HepG2 (cell line): ENCODE measurements at regions not wholly inside any gene's neighbourhood (a gene's known extent, or its start where the extent isn't known, plus 50 kb on each side); places are given as distances from the start of the nearest gene placed in this dataset.

Source experiments
- ATRX ChIP-seq: sonication (generic); formaldehyde crosslinking; IDR thresholded peaks from 2 replicates; pipeline ENCODE4 v1.4.0; 2020; ENCODE audit warnings: missing genetic modification reagents, borderline replicate concordance
- CBX2 ChIP-seq, 2 experiments: fragments of 200-600 bp in 1 of 2; sonication (generic); formaldehyde crosslinking in 1 of 2; IDR thresholded peaks; 2 replicates each; pipeline versions ENCODE4 v1.7.0 to v1.8.1; 2018 to 2022; ENCODE audit warnings: low read depth in 2 of 2, low read length in 1 of 2, mild to moderate bottlenecking in 1 of 2, missing genetic modification reagents in 1 of 2
- CEBPZ ChIP-seq: IDR thresholded peaks from 2 replicates; pipeline ENCODE4 v1.6.1; 2012; ENCODE audit warnings: low read length, improper control_type of control experiment
- GATAD2A ChIP-seq: IDR thresholded peaks from 2 replicates; pipeline ENCODE4 v1.6.1; 2016
- HMGXB3 ChIP-seq: sonication (generic); formaldehyde crosslinking; IDR thresholded peaks from 2 replicates; pipeline ENCODE4 v1.4.0; 2020; ENCODE audit warnings: missing genetic modification reagents, borderline replicate concordance
- HOXD1 ChIP-seq: sonication (generic); formaldehyde crosslinking; IDR thresholded peaks from 2 replicates; pipeline ENCODE4 v1.5.0; 2020; ENCODE audit warnings: missing genetic modification reagents
- NBN ChIP-seq: fragments of 450-650 bp; conservative IDR thresholded peaks from 2 replicates; pipeline ENCODE4 v1.6.1; 2017
- SOX5 ChIP-seq: IDR thresholded peaks from 2 replicates; pipeline ENCODE4 v1.6.1; 2016; ENCODE audit warnings: borderline replicate concordance
- ZFP90 ChIP-seq: sonication (generic); formaldehyde crosslinking; IDR thresholded peaks from 2 replicates; pipeline ENCODE4 v1.8.0; 2022; ENCODE audit warnings: missing genetic modification reagents, mild to moderate bottlenecking, inconsistent platforms, borderline replicate concordance
- ZNF263 ChIP-seq: sonication (generic); formaldehyde crosslinking; IDR thresholded peaks from 2 replicates; pipeline ENCODE4 v1.4.0; 2020; ENCODE audit warnings: missing genetic modification reagents
- ZNF276 ChIP-seq: sonication (generic); formaldehyde crosslinking; IDR thresholded peaks from 2 replicates; pipeline ENCODE4 v1.4.0; 2020; ENCODE audit warnings: mild to moderate bottlenecking, low read depth, missing genetic modification reagents
- ZNF441 ChIP-seq: sonication (generic); formaldehyde crosslinking; IDR thresholded peaks from 2 replicates; pipeline ENCODE4 v1.7.0; 2021; ENCODE audit warnings: missing genetic modification reagents, borderline replicate concordance
- ZNF879 ChIP-seq: sonication (generic); formaldehyde crosslinking; IDR thresholded peaks from 2 replicates; pipeline ENCODE4 v1.8.1; 2023; ENCODE audit warnings: missing genetic modification reagents
- TF ChIP-seq, protein P1 (sequence below): IDR thresholded peaks from 2 replicates; pipeline ENCODE4 v1.6.1; 2016; ENCODE audit warnings: low read depth, missing genetic modification reagents, missing compliant biosample characterization

GRCh38 chr14:30375296-30375892 lies 183.6 kb upstream of the G2E3 start (continued):
- TF ChIP-seq, protein P1, sequence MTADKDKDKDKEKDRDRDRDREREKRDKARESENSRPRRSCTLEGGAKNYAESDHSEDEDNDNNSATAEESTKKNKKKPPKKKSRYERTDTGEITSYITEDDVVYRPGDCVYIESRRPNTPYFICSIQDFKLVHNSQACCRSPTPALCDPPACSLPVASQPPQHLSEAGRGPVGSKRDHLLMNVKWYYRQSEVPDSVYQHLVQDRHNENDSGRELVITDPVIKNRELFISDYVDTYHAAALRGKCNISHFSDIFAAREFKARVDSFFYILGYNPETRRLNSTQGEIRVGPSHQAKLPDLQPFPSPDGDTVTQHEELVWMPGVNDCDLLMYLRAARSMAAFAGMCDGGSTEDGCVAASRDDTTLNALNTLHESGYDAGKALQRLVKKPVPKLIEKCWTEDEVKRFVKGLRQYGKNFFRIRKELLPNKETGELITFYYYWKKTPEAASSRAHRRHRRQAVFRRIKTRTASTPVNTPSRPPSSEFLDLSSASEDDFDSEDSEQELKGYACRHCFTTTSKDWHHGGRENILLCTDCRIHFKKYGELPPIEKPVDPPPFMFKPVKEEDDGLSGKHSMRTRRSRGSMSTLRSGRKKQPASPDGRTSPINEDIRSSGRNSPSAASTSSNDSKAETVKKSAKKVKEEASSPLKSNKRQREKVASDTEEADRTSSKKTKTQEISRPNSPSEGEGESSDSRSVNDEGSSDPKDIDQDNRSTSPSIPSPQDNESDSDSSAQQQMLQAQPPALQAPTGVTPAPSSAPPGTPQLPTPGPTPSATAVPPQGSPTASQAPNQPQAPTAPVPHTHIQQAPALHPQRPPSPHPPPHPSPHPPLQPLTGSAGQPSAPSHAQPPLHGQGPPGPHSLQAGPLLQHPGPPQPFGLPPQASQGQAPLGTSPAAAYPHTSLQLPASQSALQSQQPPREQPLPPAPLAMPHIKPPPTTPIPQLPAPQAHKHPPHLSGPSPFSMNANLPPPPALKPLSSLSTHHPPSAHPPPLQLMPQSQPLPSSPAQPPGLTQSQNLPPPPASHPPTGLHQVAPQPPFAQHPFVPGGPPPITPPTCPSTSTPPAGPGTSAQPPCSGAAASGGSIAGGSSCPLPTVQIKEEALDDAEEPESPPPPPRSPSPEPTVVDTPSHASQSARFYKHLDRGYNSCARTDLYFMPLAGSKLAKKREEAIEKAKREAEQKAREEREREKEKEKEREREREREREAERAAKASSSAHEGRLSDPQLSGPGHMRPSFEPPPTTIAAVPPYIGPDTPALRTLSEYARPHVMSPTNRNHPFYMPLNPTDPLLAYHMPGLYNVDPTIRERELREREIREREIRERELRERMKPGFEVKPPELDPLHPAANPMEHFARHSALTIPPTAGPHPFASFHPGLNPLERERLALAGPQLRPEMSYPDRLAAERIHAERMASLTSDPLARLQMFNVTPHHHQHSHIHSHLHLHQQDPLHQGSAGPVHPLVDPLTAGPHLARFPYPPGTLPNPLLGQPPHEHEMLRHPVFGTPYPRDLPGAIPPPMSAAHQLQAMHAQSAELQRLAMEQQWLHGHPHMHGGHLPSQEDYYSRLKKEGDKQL: no peak
- TF ChIP-seq ATRX: no peak
- TF ChIP-seq ZNF263 (CRISPR knock-in tag): no peak
- no peak for TF ChIP-seq NBN
- 0 out of 2 replicates have a peak, but pooled peaks have one; percentile 23 for TF ChIP-seq HMGXB3 (CRISPR knock-in tag)
- no peak for TF ChIP-seq ZNF879 (CRISPR knock-in tag)
- TF ChIP-seq GATAD2A (CRISPR knock-in tag): peak; percentile 21; the same call in 1 of the 2 replicates
- TF ChIP-seq ZNF276 (CRISPR knock-in tag): no peak
- no peak for TF ChIP-seq ZNF441 (CRISPR knock-in tag)
- TF ChIP-seq ZFP90 (CRISPR knock-in tag): no peak
- no peak for TF ChIP-seq SOX5 (CRISPR knock-in tag)
- no peak for TF ChIP-seq CBX2 (IDR thresholded peaks at IDR 0.05; ENCODE audit: low read depth, low read length)
- no peak for TF ChIP-seq CBX2 (CRISPR knock-in tag; IDR thresholded peaks at IDR 0.05; ENCODE audit: low read depth)
- TF ChIP-seq HOXD1 (CRISPR knock-in tag): no peak
- TF ChIP-seq CEBPZ: no peak
